ENCODE measurements at regions not wholly inside any gene's neighbourhood (a gene's known extent, or its start where the extent isn't known, plus 50 kb on each side); places are given as distances from the start of the nearest gene placed in this dataset.
"Not testable (repeated sequence)": the region's sequence is repeated elsewhere in the genome, so short reads cannot be mapped to it uniquely, and the experiment has no call there.

GRCh38 chr9:7508516-7508915 lies 291.1 kb downstream of the DMAC1 start:
- in situ Hi-C loops (cut with HindIII; ENCODE audit: low pct_ligation_motif_present, low pct_unique_long_range_greater_than_20kb, low sequenced_read_pairs) = no loop called here
- DNase-seq = no peak

DNA sequence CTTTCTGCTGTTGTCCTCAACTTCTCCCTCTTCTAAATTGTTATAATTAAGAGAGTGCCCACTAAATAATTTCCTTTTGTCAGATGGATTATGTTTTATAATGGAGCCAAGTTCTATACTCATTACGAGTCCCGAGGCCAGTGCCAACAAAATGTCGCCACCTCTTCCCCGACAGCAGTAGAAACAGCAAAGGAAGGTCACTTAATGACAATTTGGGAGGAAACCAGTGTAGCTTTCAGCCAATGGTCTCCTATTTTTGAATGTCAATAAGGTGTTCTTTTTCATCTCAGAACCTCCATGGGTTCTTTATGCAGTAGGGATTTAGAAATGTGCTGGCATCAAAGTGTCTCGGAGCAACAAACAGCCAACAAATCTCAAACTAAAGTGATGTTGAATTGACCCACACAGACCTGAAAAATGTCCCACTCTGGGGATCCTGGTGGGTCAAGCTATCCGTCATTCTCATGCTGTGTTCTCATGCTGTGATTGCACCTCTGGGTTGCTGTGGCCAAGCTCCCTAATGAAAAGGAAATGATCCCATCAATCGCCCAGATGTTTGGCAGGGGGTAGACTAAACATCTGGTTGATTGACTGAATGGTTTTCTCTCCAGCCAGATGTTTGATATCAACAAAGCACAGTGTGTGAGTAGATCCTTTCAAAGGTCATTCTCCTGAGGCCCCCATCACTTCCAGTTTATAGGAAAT lies 291.9 kb downstream of the DMAC1 start:
- in situ Hi-C loops (cut with HindIII; ENCODE audit: low pct_ligation_motif_present, low pct_unique_long_range_greater_than_20kb, low sequenced_read_pairs) = no loop called here
- DNase-seq = no peak

- in situ Hi-C loops (cut with HindIII; ENCODE audit: low pct_ligation_motif_present, low pct_unique_long_range_greater_than_20kb, low sequenced_read_pairs) = no loop called here
These were observed 292.6 kb downstream of the DMAC1 start for GRCh38 chr9:7507026-7507425.

DNA sequence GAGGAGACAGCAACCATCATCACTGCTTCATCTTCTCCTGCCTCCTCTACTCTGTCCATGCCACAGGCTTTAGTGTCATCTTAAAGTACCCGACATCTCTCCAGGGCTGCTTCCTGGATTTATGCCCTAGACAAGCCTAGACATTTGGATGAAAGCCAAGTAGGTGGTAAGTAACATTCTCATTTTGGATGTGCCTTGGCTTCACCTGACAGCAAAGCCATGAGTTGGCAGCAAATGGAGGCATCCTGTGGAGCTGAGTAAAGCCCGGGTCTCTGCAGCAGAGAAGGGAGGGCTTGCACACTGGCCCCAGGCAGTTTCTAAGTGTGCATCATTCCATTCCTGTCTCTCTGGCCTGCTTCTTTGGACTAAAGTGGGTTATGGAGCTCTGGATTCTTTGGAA lies 299.1 kb downstream of the DMAC1 start:
- in situ Hi-C loops (cut with HindIII; ENCODE audit: low pct_ligation_motif_present, low pct_unique_long_range_greater_than_20kb, low sequenced_read_pairs) = no loop called here

More at GRCh38 chr9:7507026-7507425, 292.6 kb downstream of the DMAC1 start:
- no peak for DNase-seq

DNA sequence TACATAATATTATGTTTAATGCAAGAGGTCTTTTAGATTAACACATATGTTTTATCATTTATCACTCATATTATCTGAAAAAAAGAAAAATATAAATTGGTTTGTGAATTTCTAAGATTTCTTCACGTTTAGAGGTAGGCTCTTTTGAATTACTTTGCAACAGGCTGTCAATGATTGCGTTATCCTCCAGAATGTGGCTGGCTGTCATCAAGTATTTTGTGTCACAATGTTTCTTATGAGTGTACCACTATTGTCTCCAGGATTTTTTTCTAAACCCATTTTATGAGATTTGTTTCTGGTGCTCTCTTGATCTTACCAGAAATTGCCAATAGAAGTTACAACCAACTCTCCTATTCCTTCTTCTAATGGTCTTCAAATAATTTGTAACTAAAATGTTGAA lies 307.9 kb downstream of the DMAC1 start:
- DNase-seq = no peak
- in situ Hi-C loops (cut with HindIII; ENCODE audit: low pct_ligation_motif_present, low pct_unique_long_range_greater_than_20kb, low sequenced_read_pairs) = no loop called here

More for the DNA sequence above, 299.1 kb downstream of the DMAC1 start:
- no peak for DNase-seq

GRCh38 chr9:7490317-7491108 lies 309.1 kb downstream of the DMAC1 start:
- no peak for DNase-seq
- in situ Hi-C loops (cut with HindIII; ENCODE audit: low pct_ligation_motif_present, low pct_unique_long_range_greater_than_20kb, low sequenced_read_pairs) = no loop called here

DNA sequence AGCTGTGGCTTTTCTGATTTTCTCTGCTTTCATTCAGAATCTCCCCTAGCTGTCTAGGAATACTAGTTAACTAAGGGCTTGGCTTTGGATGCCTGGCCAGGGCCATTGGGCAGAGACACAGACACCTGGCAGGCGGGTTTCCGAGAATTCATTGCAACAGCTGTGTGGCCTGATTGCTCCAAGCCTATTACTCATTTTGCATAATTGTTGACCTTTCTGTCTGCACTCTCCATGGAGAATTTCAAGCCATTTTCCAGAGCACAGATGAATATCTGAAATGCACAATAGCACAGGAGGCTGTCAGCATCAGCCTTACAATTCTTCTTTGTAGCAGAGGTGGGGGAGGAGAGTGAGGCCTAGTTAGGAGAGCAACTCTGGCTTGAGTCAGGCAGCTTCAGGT lies 310.5 kb downstream of the DMAC1 start:
- in situ Hi-C loops (cut with HindIII; ENCODE audit: low pct_ligation_motif_present, low pct_unique_long_range_greater_than_20kb, low sequenced_read_pairs) = no loop called here
- DNase-seq = no peak

DNA sequence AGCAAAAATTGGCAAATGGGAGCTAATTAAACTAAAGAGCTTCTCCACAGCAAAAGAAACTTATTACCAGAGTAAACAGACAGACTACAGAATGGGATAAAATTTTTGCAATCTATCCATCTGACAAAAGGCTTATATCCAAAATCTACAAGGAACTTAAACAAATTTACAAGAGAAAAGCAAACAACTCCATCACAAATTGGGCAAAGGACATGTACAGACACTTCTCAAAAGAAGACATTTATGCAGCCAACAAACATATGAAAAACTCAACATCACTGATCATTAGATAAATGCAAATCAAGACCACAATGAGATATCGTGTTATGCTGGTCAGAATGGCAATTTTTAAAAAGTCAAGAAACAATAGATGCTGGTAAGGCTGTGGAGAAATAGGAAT lies 315.6 kb downstream of the DMAC1 start:
- in situ Hi-C loops (cut with HindIII; ENCODE audit: low pct_ligation_motif_present, low pct_unique_long_range_greater_than_20kb, low sequenced_read_pairs); DNase-seq: not testable (repeated sequence)

GRCh38 chr9:7481570-7481969 lies 318.0 kb downstream of the DMAC1 start:
- in situ Hi-C loops (cut with HindIII; ENCODE audit: low pct_ligation_motif_present, low pct_unique_long_range_greater_than_20kb, low sequenced_read_pairs) = no loop called here
- no peak for DNase-seq

- DNase-seq = no peak
- in situ Hi-C loops (cut with HindIII; ENCODE audit: low pct_ligation_motif_present, low pct_unique_long_range_greater_than_20kb, low sequenced_read_pairs) = no loop called here
These were observed 320.3 kb downstream of the DMAC1 start for GRCh38 chr9:7479300-7479699.

- DNase-seq = no peak
- in situ Hi-C loops (cut with HindIII; ENCODE audit: low pct_ligation_motif_present, low pct_unique_long_range_greater_than_20kb, low sequenced_read_pairs) = no loop called here
These were observed 320.9 kb downstream of the DMAC1 start for GRCh38 chr9:7478646-7479045.

- DNase-seq = no peak
- in situ Hi-C loops (cut with HindIII; ENCODE audit: low pct_ligation_motif_present, low pct_unique_long_range_greater_than_20kb, low sequenced_read_pairs) = no loop called here
These were observed 332.4 kb downstream of the DMAC1 start for GRCh38 chr9:7467186-7467585.

DNA sequence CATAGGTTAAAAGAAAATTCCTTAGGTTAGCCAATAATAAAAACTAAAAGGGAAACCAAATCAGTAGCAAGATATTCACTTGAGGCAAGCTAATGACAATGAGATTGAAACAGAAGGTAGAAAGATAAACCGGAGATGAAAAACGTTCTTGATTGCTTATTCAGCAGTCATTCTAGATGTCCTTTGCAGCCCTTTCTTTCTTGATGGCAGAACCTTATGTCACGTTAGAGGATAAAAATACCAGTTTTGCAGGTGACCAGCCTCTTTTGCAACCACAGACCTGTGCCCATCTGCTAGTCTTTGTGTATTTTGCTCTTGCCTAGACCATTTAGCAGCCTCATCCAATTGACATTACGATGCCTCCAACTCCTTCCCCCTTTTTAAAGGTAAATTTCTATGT lies 337.8 kb downstream of the DMAC1 start:
- in situ Hi-C loops (cut with HindIII; ENCODE audit: low pct_ligation_motif_present, low pct_unique_long_range_greater_than_20kb, low sequenced_read_pairs) = no loop called here

DNA sequence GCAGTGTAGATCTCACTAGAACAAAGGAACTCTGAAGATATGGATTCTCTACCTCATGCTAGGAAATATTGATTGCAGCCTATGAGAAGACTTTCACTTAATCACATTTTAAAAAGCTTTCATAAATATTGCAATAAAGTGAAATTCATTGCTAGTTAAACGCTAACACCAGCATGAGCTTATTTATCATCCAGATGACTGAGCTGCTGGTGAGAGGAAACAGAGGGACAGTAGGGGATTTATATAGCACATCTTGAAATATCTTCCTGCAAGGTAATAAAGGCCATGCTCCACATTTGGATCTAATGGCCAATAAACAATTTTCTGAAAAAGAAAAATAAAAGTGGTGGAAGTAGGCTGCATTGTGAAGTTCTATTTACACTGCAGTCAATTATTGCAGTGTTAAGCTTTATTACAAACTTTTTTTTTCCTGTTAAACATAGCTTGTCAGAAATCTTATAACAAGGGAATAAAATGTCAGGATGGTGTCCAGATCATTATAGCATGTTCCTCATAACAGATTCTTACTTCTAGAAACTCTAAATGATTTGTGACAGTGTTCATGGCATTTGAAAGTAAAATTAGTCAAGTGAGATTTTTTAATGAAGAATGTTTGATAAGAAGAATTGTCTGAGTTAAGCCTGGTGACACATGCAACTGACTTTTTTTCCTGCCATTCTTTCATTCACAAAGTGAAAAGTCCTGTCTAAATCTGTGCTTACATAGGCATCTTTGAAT lies 342.6 kb downstream of the DMAC1 start:
- no peak for DNase-seq
- in situ Hi-C loops (cut with HindIII; ENCODE audit: low pct_ligation_motif_present, low pct_unique_long_range_greater_than_20kb, low sequenced_read_pairs) = no loop called here

More for the DNA sequence above, 337.8 kb downstream of the DMAC1 start:
- no peak for DNase-seq

DNA sequence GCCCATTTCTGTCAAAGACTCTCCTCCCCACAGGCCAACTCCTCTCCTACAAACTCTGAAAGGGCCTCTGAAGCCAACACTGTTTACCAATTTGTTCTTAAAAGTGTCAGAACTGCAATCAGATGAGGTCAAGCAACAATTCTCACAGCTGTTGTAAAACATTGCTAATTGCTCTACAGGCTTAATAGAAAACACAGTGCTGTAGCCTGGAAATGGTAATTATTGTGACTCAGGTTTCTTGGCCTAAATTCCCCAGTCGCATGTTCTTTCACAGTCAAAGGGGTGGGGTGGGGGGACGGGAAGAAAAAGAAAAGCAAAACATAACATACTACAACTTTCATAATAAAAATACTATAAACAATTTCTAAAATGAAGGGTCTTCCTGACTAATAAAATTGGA lies 343.2 kb downstream of the DMAC1 start:
- in situ Hi-C loops (cut with HindIII; ENCODE audit: low pct_ligation_motif_present, low pct_unique_long_range_greater_than_20kb, low sequenced_read_pairs) = no loop called here
- no peak for DNase-seq

GRCh38 chr9:7454624-7455023 lies 345.0 kb downstream of the DMAC1 start:
- in situ Hi-C loops (cut with HindIII; ENCODE audit: low pct_ligation_motif_present, low pct_unique_long_range_greater_than_20kb, low sequenced_read_pairs) = no loop called here
- no peak for DNase-seq

DNA sequence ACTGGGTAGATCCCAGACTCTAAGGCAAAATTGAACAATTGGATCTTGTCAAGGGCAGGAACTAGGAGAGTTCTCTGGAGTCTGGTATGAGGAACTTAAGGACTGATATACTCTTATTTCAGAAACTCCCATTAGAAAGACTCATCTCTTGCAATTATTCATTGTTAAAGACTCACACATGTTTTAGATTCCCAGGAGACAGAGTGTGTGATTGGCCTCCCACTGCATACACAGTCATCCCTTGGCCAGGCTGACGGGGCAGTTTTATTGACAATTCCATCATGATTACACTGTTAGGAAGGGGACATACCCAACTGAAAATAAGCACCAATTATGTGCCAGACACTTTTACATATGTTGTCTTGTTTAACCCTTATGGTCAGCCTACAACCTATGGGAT lies 347.2 kb downstream of the DMAC1 start:
- in situ Hi-C loops (cut with HindIII; ENCODE audit: low pct_ligation_motif_present, low pct_unique_long_range_greater_than_20kb, low sequenced_read_pairs) = no loop called here
- no peak for DNase-seq

- in situ Hi-C loops (cut with HindIII; ENCODE audit: low pct_ligation_motif_present, low pct_unique_long_range_greater_than_20kb, low sequenced_read_pairs) = no loop called here
These were observed 348.5 kb downstream of the DMAC1 start for GRCh38 chr9:7451062-7451461.

GRCh38 chr9:7443541-7443940 lies 356.0 kb downstream of the DMAC1 start:
- in situ Hi-C loops (cut with HindIII; ENCODE audit: low pct_ligation_motif_present, low pct_unique_long_range_greater_than_20kb, low sequenced_read_pairs) = no loop called here

More at GRCh38 chr9:7451062-7451461, 348.5 kb downstream of the DMAC1 start:
- DNase-seq = no peak

More at GRCh38 chr9:7443541-7443940, 356.0 kb downstream of the DMAC1 start:
- no peak for DNase-seq
